NCI-H748 (cell line): ENCODE measurements at regions not wholly inside any gene's neighbourhood (a gene's known extent, or its start where the extent isn't known, plus 50 kb on each side); places are given as distances from the start of the nearest gene placed in this dataset.
"Not testable (repeated sequence)": the region's sequence is repeated elsewhere in the genome, so short reads cannot be mapped to it uniquely, and the experiment has no call there.

Experiments used
- DNase-seq: peaks from one replicate; lab custom pipeline; 2025; ENCODE audit not compliant: unreplicated experiment; lab: John Stamatoyannopoulos, UW

DNA sequence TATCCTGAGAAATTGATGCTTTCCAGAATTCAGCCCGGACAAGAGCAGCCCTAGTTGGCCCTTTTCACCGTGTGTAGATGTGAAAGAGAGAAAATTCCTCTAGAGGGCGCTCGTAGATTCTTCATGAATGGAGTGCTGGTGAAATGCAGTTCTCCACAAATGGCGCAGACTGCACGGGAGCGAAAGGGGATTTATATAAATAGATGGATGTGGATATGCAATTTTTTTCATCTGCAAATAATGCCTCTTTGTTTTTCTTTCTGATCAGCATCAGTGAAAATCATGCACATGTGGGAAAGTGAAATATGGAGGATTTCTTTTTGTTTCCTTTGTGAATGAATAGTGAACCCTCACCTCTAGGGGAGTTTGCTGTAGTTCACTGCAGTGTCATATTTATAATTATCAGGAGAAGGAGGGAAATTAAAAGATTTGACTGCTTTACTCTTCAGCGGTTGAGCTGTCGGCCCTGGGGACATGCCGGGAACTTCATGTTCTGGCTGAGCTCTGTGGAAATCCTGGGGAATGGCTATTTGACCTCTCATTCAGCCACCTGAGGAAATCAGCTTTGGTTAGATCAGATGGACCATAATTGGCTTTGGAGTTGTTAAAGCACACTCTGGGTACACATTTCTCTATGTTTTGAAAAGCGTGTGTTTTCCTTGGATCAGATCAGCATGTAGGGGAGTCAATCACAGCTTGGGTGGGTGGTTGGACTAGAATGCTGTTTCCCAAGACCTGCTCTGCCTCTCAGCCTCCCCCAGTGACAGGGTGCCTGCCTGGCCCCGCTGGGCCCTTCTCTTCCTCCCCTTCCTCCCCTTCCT lies 115.0 kb upstream of the SHISA3 start:
- DNase-seq = peak; percentile 73

DNA sequence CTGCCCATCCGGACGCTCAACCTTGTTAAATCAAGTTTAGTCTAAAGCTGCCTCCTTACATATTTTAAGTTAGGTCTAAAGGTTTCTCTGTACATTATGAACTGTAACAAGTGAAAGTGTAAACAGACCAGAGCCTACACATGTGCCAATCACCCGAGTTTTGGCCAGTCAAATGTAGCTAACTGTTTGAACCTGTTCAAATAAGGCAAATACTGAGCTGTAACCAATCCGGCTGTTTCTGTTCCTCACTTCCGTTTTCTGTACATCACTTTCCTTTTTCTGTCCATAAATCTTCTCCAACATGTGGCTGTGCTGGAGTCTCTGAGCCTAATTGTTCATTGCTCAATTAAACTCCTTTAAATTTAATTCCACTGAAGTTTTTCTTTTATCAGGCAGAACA lies 113.3 kb upstream of the SHISA3 start:
- no peak for DNase-seq

DNA sequence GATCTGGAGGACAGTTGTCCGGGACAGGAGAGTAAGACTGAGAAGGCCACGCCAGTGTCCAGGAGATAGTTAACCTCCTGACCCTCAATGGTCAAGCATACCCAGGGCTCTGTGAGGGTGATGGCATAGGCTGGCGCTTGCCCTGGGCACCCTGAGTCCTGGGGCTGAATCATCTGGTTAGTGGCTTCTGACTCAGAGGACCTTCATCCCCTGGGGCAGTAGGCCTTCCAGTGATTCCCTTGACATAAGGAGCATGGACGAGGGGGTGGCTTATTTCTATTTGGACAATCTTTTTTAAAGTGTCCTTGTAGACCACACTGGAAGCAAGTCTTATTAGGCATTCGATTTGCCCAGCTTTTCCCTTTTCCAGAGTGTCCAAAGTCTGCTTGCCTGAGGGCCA lies 108.4 kb upstream of the SHISA3 start:
- DNase-seq = not testable (repeated sequence)

- not testable (repeated sequence) for DNase-seq
Observed at GRCh38 chr4:42292192-42292591, 105.1 kb upstream of the SHISA3 start.

DNA sequence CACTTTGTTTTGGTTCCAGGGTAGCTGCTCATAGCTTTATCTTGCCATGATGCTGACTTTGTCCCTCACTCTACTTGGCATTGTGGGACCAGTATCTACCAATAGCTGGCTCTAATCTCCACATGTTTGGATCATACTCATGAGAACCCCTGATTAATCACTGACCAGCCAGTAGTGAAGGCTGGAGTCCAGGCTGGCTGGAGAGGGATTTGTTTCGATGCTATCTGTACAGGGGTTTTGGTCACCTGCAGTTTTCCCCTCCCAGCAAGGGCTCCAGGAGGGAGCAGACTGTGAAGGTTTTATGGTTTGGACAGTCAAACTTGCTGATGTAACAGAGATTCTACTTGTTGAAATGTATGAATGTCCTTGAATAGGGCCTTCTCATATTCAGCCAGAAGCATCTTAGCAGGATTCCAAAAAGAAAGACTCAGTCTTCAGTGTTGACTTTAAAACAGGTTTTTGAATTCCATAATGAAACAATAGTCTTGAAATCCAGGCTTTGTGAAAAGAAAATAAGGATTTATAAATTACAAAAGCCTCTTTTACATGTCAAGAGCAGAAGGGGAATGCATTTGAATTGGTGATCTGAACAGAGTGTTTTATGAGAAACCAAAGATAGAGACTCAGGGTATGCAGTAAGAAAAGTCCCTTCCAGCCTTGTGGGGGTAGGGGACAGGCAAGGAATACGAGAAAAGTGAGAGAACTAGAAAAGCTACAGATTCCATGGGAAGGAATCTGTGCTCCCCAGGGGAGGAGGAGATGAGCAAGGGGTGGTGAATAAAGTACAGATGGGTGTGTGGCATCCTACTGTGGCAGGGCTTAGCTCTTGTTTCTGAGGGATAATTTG lies 103.1 kb upstream of the SHISA3 start:
- no peak for DNase-seq

DNA sequence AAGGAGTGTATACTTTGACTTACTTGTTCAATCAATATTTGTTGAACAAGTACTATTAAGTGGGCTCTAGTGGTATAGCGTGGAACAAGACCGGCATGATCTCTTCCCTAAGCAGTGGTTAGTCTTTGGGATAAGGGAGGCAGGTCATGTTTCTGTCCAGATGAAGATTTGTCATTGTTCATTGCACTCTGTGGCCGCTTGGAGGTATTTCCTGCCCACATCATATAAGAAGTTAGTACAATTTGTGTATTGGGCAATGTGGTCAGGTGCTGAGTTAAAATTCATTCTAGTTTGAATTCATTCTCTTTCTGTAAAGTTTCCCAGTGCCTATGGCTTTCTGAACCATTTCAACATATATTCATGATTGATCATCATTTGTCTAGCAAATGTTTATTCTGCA lies 101.1 kb upstream of the SHISA3 start:
- DNase-seq = no peak

DNA sequence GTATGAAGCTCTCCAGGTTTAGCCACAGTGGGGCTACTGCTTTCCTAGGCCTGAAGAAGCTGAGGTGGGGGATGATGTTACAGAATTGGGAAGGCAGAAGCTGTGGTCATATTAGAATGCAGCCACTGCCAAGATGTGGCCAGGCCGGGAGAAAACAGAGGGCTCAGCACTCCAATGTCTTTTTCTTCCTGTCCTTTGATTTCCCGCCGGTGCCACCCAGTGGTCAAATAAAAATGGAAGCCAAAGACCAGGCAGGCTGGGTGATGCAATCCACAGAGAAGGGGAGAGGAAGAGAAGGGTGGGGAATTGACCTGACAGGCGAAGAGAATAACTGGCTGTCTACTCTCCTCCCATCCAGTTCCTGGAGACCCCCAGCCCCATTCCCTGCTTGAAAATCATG lies 94.9 kb upstream of the SHISA3 start:
- DNase-seq = peak; percentile 30

DNA sequence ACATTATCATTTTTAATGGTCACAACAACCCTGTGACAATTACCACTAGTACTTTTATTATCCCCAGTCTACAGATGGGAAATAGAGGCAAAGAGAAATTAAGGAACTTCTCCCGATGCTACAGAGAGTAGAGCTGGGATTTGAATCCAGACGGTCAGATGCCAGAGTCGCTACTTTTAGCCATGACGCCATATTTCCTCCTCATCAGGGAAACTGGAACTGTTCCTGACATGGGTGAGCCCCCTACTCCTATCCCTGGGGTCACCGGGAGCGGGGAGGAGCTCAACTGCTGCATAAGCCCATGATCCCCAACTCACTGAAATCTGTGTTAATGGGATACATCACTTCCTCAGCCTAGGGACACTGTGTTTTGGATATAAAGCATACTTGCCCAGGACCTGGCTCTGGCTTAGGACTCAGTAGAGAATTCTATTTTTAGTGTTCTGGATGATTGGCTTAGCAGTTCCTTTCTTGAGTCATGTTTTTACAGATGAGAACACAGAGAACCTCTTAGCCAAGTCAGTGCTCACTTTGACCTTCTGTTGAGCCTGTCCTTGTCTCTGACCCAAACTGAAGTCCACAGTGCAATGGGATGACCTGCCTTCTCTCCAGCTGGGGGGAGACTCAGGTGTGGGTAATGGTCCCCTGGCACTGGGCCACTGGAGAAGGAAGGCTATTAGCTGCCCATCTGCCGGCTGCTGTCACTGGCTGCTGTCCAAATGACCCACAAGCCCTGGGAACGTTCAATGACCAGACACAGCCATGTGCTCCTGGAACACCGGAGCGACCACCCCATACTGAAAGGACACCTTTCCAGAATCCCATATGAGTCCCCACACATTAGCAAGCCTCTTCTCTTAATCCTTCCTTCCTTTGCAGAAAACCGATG lies 90.8 kb upstream of the SHISA3 start:
- DNase-seq = peak; percentile 29

DNA sequence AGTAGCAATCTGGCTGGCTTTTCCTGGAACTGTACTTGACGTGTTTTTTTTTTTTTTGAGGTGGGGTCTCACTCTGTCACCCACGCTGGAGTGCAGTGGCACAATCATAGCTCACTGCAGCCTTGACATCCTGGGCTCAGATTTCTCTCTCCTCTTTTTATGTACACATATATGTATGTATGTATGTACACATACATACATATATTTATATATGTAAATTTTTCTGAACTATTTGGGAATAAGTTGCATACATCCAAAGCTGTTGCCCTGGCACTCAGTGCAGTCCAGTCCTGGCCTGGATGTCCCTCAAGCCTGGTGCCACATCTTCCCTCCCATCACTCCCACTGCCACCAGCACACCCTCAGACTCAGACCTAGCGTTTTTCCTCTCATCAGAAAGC lies 89.0 kb upstream of the SHISA3 start:
- DNase-seq = no peak

DNA sequence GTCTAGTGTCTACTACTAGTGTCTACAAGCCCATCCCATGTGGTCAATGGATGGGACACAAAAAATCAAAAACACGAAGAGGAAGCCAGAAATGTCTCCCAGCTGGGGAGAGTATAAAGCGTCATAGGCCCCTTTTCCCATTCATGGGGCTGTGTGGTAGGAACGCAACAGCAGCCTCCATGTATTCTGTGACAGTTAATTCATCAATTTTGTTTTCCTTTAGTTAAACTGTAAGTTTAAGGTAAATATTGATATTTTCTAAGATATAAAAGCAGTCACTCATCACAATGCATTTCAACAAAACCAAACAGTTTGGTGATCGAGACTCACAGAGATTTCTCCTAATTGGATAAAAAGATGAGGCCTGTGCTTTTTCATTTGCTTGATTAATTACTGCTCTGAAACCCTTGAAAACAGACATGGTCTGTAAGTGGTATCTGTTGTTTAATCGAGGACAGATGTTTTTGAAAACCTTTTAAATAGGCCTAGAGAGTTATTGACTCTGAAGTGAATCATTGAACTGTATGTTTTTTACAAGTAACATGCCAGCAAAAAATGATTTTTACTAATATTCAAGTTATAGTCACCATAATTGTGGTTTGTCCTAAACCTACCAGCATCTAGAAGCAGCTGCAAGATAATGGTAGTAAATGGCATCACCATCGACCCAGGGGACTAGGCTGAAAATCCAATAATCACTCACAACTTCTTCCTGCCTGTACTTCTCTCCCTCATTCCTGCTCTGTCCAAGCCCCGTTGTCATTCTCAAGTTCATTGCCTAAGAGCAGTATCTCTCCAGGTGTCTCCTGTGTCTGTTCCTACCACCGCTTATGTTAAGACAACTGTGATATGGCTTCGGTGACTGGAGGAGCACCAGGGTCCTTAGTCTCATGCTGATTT lies 87.7 kb upstream of the SHISA3 start:
- DNase-seq = no peak

- no peak for DNase-seq
Observed at GRCh38 chr4:42310358-42310757, 86.9 kb upstream of the SHISA3 start.

DNA sequence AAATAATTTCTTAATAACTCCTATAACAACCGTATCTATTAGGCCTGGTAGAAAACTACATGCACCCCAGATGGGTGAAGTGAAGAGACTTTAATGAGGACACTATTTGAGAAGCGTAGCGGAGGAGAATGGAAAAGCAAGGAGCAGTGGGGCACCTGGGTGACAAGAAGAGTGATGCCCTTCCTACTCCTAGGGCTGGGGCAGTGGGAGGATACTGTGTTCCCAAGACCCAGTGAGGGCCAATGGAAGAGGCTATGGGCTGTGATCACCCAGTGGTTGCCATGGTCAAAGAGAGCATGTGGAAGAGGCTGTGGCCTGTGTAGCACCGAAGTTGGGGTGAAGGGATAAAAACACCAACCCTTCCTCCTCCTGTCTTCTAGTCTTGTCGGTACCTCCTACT lies 86.5 kb upstream of the SHISA3 start:
- DNase-seq = no peak

- DNase-seq = no peak
Observed at GRCh38 chr4:42311591-42311990, 85.7 kb upstream of the SHISA3 start.

DNA sequence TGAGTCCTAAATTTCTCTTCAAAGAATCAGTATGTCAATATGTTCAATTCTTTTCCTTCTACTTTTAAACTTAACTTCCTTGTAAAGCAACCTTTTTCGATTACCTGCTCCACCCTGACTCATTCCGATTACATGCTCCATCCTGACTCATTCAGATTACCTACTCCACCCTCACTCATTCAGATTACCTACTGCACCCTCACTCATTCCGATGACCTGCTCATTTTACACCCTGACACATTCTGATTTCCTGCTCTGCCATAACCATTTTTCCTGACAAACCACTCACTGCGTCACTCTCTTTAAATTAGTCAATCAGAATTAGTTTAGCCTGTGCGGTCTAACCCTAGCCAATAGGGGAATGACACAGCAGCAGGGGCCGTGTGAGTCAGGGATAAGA lies 83.9 kb upstream of the SHISA3 start:
- not testable (repeated sequence) for DNase-seq

DNA sequence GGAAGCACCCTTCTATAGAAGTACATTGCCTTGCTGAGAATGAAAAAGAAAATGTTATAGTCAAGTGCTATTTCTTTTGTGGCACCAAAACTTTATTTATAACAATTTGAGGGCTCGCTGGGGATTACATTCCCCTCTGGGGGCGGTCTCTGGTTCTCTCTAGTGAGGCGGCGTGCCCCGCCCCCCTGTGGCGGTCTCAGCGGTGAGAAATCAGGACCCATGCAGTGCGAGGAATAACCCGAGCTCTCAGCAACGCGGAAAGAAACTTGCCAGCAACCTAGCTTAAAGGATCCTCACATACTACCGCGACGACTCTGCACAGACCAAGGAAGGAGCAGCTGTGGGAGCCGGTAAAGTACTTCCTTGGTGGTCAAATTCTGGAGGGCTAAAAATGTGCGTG lies 83.4 kb upstream of the SHISA3 start:
- no peak for DNase-seq

DNA sequence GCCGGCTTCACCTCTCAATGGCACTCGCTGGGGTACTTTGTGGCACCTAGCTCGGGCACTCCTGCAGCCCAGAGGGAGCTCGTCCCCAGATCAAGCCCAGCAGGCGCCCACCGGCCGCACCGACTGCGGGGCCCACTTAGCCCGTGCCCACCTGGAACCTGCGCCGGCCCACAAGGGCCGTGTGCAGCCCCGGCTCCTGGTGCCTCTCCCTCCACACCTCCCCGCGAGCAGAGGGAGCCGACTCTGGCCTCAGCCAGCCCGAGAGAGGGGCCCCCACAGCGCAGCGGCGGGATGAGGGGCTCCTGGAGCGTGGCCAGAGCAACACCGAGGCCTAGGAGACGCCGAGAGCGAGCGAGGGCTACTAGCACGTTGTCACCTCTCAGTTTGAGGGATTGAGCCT lies 82.1 kb upstream of the SHISA3 start:
- DNase-seq = no peak

- DNase-seq = no peak
Observed at GRCh38 chr4:42320822-42321388, 76.4 kb upstream of the SHISA3 start.

DNA sequence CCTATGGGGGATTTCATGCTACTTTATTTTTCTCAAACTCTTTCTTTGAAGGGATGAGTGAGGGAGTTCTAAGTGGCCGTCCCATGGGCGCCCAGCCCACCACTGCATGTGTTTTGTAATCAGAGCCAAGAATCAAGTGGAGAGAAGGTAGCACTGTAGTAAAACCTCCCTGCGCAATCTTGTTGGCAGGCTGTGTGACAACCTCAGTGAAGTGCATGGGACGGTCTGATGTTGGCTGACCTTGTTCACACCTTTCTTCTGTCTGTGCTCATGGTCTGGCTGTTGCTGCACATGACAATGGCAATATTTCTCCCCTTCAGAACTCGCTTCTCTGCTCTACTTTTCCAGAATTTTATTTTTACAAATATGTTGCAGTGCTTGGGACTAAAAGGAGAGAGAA lies 71.2 kb upstream of the SHISA3 start:
- no peak for DNase-seq

- DNase-seq = no peak
Observed at GRCh38 chr4:42326524-42326923, 70.8 kb upstream of the SHISA3 start.

GRCh38 chr4:42327323-42327722 lies 70.0 kb upstream of the SHISA3 start:
- DNase-seq = no peak
